Smooth muscle cell (in vitro differentiated cells): ENCODE measurements at regions not wholly inside any gene's neighbourhood (a gene's known extent, or its start where the extent isn't known, plus 50 kb on each side); places are given as distances from the start of the nearest gene placed in this dataset.

Source experiments
- DNase-seq: peaks from one replicate; lab custom pipeline; 2025; ENCODE audit not compliant: unreplicated experiment; lab: John Stamatoyannopoulos, UW
- H2AFZ ChIP-seq: fragments of 200-600 bp; sonication (generic); 2 replicates; pipeline ENCODE4 v1.6.0; 2016; ENCODE audit warnings: antibody characterized with exemption, low read depth, mild to moderate bottlenecking
- H3F3A ChIP-seq: fragments of 200-600 bp; sonication (generic); 2 replicates; pipeline ENCODE4 v1.6.0; 2017; ENCODE audit warnings: antibody characterized with exemption, low read depth
- H3K27ac ChIP-seq: fragments of 200-600 bp; sonication (generic); 2 replicates; pipeline ENCODE4 v1.5.1; 2016; ENCODE audit warnings: low read depth, mild to moderate bottlenecking
- H3K27me3 ChIP-seq: fragments of 200-600 bp; sonication (generic); 2 replicates; pipeline ENCODE4 v1.6.1; 2016; ENCODE audit warnings: low read depth, mild to moderate bottlenecking
- H3K36me3 ChIP-seq: fragments of 200-600 bp; sonication (generic); 2 replicates; pipeline ENCODE4 v1.5.1; 2016; ENCODE audit warnings: low read depth
- H3K4me1 ChIP-seq: fragments of 200-600 bp; sonication (generic); 2 replicates; pipeline ENCODE4 v1.5.1; 2016; ENCODE audit warnings: low read depth
- H3K4me2 ChIP-seq: fragments of 200-600 bp; sonication (generic); 2 replicates; pipeline ENCODE4 v1.6.0; 2016; ENCODE audit warnings: mild to moderate bottlenecking
- H3K4me3 ChIP-seq: fragments of 200-600 bp; sonication (generic); 2 replicates; pipeline ENCODE4 v1.5.1; 2016; ENCODE audit warnings: mild to moderate bottlenecking
- H3K79me2 ChIP-seq: fragments of 200-600 bp; sonication (generic); 2 replicates; pipeline ENCODE4 v1.6.0; 2016; ENCODE audit warnings: low read depth, mild to moderate bottlenecking
- H3K9ac ChIP-seq: fragments of 200-600 bp; sonication (generic); 2 replicates; pipeline ENCODE4 v1.6.0; 2016; ENCODE audit warnings: low read depth
- H3K9me3 ChIP-seq: fragments of 200-600 bp; sonication (generic); replicated peaks from 2 replicates; pipeline ENCODE4 v1.5.1; 2016; ENCODE audit warnings: low read depth
- H4K20me1 ChIP-seq: fragments of 200-600 bp; sonication (generic); 2 replicates; pipeline ENCODE4 v1.6.0; 2016; ENCODE audit warnings: low read depth
- CTCF ChIP-seq: fragments of 200-600 bp; sonication (generic); IDR thresholded peaks from 2 replicates; pipeline ENCODE4 v1.5.1; 2017; ENCODE audit warnings: borderline replicate concordance, mild to moderate bottlenecking, antibody characterized with exemption; ENCODE audit not compliant: insufficient read depth, poor library complexity, severe bottlenecking
- WGBS: methylation state at CpG from one replicate; pipeline ENCODE4 v1.1.7; 2016; ENCODE audit warnings: low lambda C conversion rate; 5-methylcytosine and 5-hydroxymethylcytosine counted together

GRCh38 chr2:187115627-187116026 is 266.7 kb upstream of the ZSWIM2 start:
- Histone ChIP-seq H3K79me2 (no peaks in the 10 kb centered on the region), H2AFZ (no peak overlapping the region), H3K36me3 (no peaks in the 10 kb centered on the region), H3K4me1 (no peaks in the 10 kb centered on the region), H3K4me2 (no peak overlapping the region), H4K20me1 (no peaks in the 10 kb centered on the region), H3K27me3 (peaks cover 3% of the 10 kb centered on the region), H3F3A (no peaks in the 10 kb centered on the region), H3K4me3 (no peak overlapping the region), H3K9me3 (no peaks in the 10 kb centered on the region), H3K27ac (no peak overlapping the region), H3K9ac (no peak overlapping the region)
- TF ChIP-seq CTCF = no peak
- DNase-seq = no peak
- WGBS = 88% methylated on average over 1 of the region's 1 CpG

GRCh38 chr2:187107001-187107400 is 258.0 kb upstream of the ZSWIM2 start:
- H2AFZ ChIP-seq = no peak overlapping the region
- H3K27ac ChIP-seq = no peak overlapping the region
- H3K4me3 ChIP-seq = no peak overlapping the region
- no peaks in the 10 kb centered on the region for H4K20me1 ChIP-seq
- no peak for TF ChIP-seq CTCF
- H3K4me2 ChIP-seq = no peak overlapping the region
- H3K9ac ChIP-seq = no peak overlapping the region
- no peaks in the 10 kb centered on the region for H3K36me3 ChIP-seq
- H3F3A ChIP-seq = no peaks in the 10 kb centered on the region
- H3K9me3 ChIP-seq = no peaks in the 10 kb centered on the region
- DNase-seq = no peak
- no peaks in the 10 kb centered on the region for H3K27me3 ChIP-seq
- H3K79me2 ChIP-seq = no peaks in the 10 kb centered on the region
- H3K4me1 ChIP-seq = no peaks in the 10 kb centered on the region
- 84% methylated on average over 2 of the region's 2 CpGs for WGBS

- Histone ChIP-seq H3K36me3 (no peaks in the 10 kb centered on the region), H3K4me3 (no peak overlapping the region), H2AFZ (no peak overlapping the region), H3K27ac (no peak overlapping the region), H3K27me3 (no peaks in the 10 kb centered on the region), H4K20me1 (no peaks in the 10 kb centered on the region), H3K9ac (no peak overlapping the region), H3K9me3 (no peaks in the 10 kb centered on the region), H3K79me2 (no peaks in the 10 kb centered on the region), H3K4me2 (no peak overlapping the region), H3F3A (no peaks in the 10 kb centered on the region), H3K4me1 (no peaks in the 10 kb centered on the region)
- DNase-seq = no peak
- 91% methylated on average over 3 of the region's 3 CpGs for WGBS
- TF ChIP-seq CTCF = no peak
Measured at GRCh38 chr2:187105218-187105617, 256.2 kb upstream of the ZSWIM2 start.

GRCh38 chr2:187102381-187102780 is 253.4 kb upstream of the ZSWIM2 start:
- Histone ChIP-seq H3K4me1 (no peaks in the 10 kb centered on the region), H3K9ac (no peak overlapping the region), H3K4me3 (no peak overlapping the region), H2AFZ (no peak overlapping the region), H3K27ac (no peak overlapping the region), H3F3A (no peaks in the 10 kb centered on the region), H3K4me2 (no peak overlapping the region), H3K79me2 (no peaks in the 10 kb centered on the region), H4K20me1 (no peaks in the 10 kb centered on the region), H3K9me3 (no peaks in the 10 kb centered on the region), H3K27me3 (no peaks in the 10 kb centered on the region), H3K36me3 (no peaks in the 10 kb centered on the region)
- no peak for DNase-seq
- no peak for TF ChIP-seq CTCF
